ENCODE measurements at regions not wholly inside any gene's neighbourhood (a gene's known extent, or its start where the extent isn't known, plus 50 kb on each side); places are given as distances from the start of the nearest gene placed in this dataset.

DNA sequence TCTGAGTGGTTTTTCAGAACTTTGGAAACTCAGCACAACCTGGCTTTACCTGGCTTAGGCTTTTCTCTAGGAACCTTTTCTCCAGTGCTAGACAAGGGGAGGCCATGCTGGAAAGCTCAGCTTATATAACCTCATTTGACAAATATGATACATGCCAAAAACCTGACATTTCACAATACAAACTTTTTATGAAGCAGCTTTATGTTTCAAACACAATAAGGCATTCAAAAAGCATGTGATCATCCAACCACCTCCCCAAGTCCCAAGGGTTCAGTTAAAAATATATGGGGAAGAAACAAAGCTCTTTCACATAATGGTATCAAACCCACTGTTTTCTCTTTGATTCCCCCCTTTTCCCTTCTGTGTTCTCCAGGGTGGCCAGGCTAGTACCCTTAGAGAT lies 63.7 kb downstream of the ZC3H11B start:
- no peak overlapping the region for H3K56ac ChIP-seq (replicated peaks; ENCODE audit: insufficient read length, low read depth, low read length)
- POLR2A ChIA-PET (ENCODE audit: partially characterized antibody): no interaction called here

More for the DNA sequence above, 63.7 kb downstream of the ZC3H11B start:
- Histone ChIP-seq H3K4me2 (ENCODE audit: insufficient read depth in 1 of 2, low read depth in 2 of 2, low read length in 2 of 2) (no peak overlapping the region), H4K8ac (ENCODE audit: extremely low read depth, insufficient read depth, low read length) (no peak overlapping the region), H2AK5ac (ENCODE audit: low read depth, low read length) (no peak overlapping the region), H3K9ac (replicated peaks in 1 of 4; ENCODE audit: extremely low read depth in 1 of 4, low read depth in 3 of 4, low read length in 3 of 4) (no peak overlapping the region), H3K4me3 (ENCODE audit: extremely low read depth in 1 of 4, insufficient read depth in 2 of 4, low read depth in 3 of 4, low read length in 4 of 4) (no peak overlapping the region), H2AFZ (ENCODE audit: low read length) (no peak overlapping the region), H3K18ac (ENCODE audit: extremely low read depth, low read length) (no peak overlapping the region), H2BK12ac (ENCODE audit: low read depth, low read length) (no peak overlapping the region), H2BK15ac (ENCODE audit: low read length) (no peak overlapping the region), H3K27ac (ENCODE audit: low read depth, low read length) (no peak overlapping the region), H3K4ac (replicated peaks; ENCODE audit: insufficient read length, low read depth, low read length) (no peak overlapping the region), H4K20me1 (replicated peaks in 1 of 2; ENCODE audit: control insufficient read depth in 1 of 2, insufficient read depth in 2 of 2, low read length in 2 of 2) (no peaks in the 10 kb centered on the region), H3K23me2 (ENCODE audit: low read depth, low read length) (no peaks in the 10 kb centered on the region), H2BK5ac (ENCODE audit: low read depth, low read length) (no peak overlapping the region), H3K9me3 (ENCODE audit: insufficient read depth in 2 of 2, low read depth in 1 of 2, low read length in 1 of 2) (no peaks in the 10 kb centered on the region), H3K23ac (ENCODE audit: insufficient read length) (no peak overlapping the region), H2BK20ac (ENCODE audit: low read length) (no peak overlapping the region), H4K5ac (ENCODE audit: insufficient read length, low read depth, low read length) (no peak overlapping the region), H4K91ac (replicated peaks; ENCODE audit: insufficient read length, low read length) (no peak overlapping the region), H3K14ac (ENCODE audit: insufficient read length) (no peak overlapping the region), H3K79me2 (ENCODE audit: control insufficient read depth in 1 of 2, insufficient read depth in 2 of 2, low read length in 2 of 2) (no peaks in the 10 kb centered on the region), H3K4me1 (replicated peaks in 1 of 4; ENCODE audit: control insufficient read depth in 3 of 4, insufficient read depth in 4 of 4, low read length in 3 of 4) (peaks cover 0 to under 1% (median 0%) of the 10 kb centered on the region in 4 experiments; a peak in 2 of 7 replicates), H3K36me3 (ENCODE audit: control insufficient read depth in 2 of 4, insufficient read depth in 4 of 4, low read length in 3 of 4) (no peaks in the 10 kb centered on the region), H3K79me1 (ENCODE audit: low read depth, low read length) (no peaks in the 10 kb centered on the region), H2BK120ac (replicated peaks; ENCODE audit: low read depth, low read length) (no peak overlapping the region), H3K27me3 (replicated peaks in 1 of 4; ENCODE audit: control insufficient read depth in 3 of 4, extremely low read depth in 1 of 4, insufficient read depth in 3 of 4, low read length in 3 of 4) (no peaks in the 10 kb centered on the region)
- DNase-seq (ENCODE audit: low read depth in 1 of 2, low spot score in 2 of 2) (no peak), FAIRE-seq (no peak)
- CTCF ChIA-PET (ENCODE audit: partially characterized antibody): interaction anchor here (0.7 to 1.2 kb wide), 3 partner anchors 34 to 345 kb away, joined by 3 read pairs; no protein-coding TSS in a partner anchor
- TF ChIP-seq SRF (IDR thresholded peaks at IDR 0.05; ENCODE audit: low read depth, low read length) (no peak), CBX5 (IDR thresholded peaks at IDR 0.05; ENCODE audit: low read depth, low read length) (no peak), NRF1 (IDR thresholded peaks at IDR 0.05; ENCODE audit: low read depth, low read length) (no peak), JUN (IDR thresholded peaks at IDR 0.05; ENCODE audit: low read depth, low read length) (no peak), SAP30 (IDR thresholded peaks at IDR 0.05; ENCODE audit: insufficient read depth, insufficient replicate concordance, low read length) (no peak), PHF8 (conservative IDR thresholded peaks at IDR 0.05; ENCODE audit: low read depth, low read length) (no peak), RNF2 (IDR thresholded peaks at IDR 0.05; ENCODE audit: borderline replicate concordance, low read depth, low read length, missing control alignments, poor library complexity, severe bottlenecking) (no peak), BACH1 (IDR thresholded peaks at IDR 0.05; ENCODE audit: low read length) (no peak), YY1 (IDR thresholded peaks at IDR 0.05; ENCODE audit: low read depth, low read length) (no peak)
- TF ChIP-seq, protein P1, sequence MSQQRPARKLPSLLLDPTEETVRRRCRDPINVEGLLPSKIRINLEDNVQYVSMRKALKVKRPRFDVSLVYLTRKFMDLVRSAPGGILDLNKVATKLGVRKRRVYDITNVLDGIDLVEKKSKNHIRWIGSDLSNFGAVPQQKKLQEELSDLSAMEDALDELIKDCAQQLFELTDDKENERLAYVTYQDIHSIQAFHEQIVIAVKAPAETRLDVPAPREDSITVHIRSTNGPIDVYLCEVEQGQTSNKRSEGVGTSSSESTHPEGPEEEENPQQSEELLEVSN (IDR thresholded peaks at IDR 0.05): no peak
- TF ChIP-seq, protein P2, sequence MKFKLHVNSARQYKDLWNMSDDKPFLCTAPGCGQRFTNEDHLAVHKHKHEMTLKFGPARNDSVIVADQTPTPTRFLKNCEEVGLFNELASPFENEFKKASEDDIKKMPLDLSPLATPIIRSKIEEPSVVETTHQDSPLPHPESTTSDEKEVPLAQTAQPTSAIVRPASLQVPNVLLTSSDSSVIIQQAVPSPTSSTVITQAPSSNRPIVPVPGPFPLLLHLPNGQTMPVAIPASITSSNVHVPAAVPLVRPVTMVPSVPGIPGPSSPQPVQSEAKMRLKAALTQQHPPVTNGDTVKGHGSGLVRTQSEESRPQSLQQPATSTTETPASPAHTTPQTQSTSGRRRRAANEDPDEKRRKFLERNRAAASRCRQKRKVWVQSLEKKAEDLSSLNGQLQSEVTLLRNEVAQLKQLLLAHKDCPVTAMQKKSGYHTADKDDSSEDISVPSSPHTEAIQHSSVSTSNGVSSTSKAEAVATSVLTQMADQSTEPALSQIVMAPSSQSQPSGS (IDR thresholded peaks at IDR 0.05; ENCODE audit: low read length): no peak
